ENCODE measurements at regions not wholly inside any gene's neighbourhood (a gene's known extent, or its start where the extent isn't known, plus 50 kb on each side); places are given as distances from the start of the nearest gene placed in this dataset.

GRCh38 chr6:155740781-155741399 is 285.3 kb upstream of the NOX3 start:
- no peak for TF ChIP-seq SMC3 (conservative IDR thresholded peaks at IDR 0.05; ENCODE audit: poor library complexity)
- no peak for TF ChIP-seq REST (IDR thresholded peaks at IDR 0.05; ENCODE audit: borderline replicate concordance)
- TF ChIP-seq TAF1 (IDR thresholded peaks at IDR 0.05; ENCODE audit: low read depth): no peak
- TF ChIP-seq EZH2 (IDR thresholded peaks at IDR 0.05; ENCODE audit: borderline replicate concordance, insufficient read depth, low read length, poor library complexity, severe bottlenecking): no peak
- no peak for TF ChIP-seq MXI1 (conservative IDR thresholded peaks at IDR 0.05; ENCODE audit: poor library complexity, severe bottlenecking)
- no peak for TF ChIP-seq CTCF (IDR thresholded peaks at IDR 0.05; ENCODE audit: poor library complexity, severe bottlenecking)
- no peak for TF ChIP-seq POLR2AphosphoS5 (IDR thresholded peaks at IDR 0.05)
- no peak for TF ChIP-seq RAD21 (conservative IDR thresholded peaks at IDR 0.05)
- TF ChIP-seq EP300 (conservative IDR thresholded peaks at IDR 0.05; ENCODE audit: poor library complexity, severe bottlenecking): no peak
- no peak overlapping the region for H3K9ac ChIP-seq (ENCODE audit: low read length)
- H3K4me3 ChIP-seq (ENCODE audit: low read length): no peak overlapping the region
- no peaks in the 10 kb centered on the region for H3K9me3 ChIP-seq (ENCODE audit: low read length)
- no peak overlapping the region for H3K4me2 ChIP-seq (ENCODE audit: low read length)
- H3K27me3 ChIP-seq (ENCODE audit: insufficient read depth, low read depth, low read length): no peaks in the 10 kb centered on the region
- no peak overlapping the region for H2AFZ ChIP-seq (ENCODE audit: low read depth, low read length)
- no peaks in the 10 kb centered on the region for H3K9me2 ChIP-seq (ENCODE audit: insufficient read depth, low read length)
- no peaks in the 10 kb centered on the region for H3K79me2 ChIP-seq (replicated peaks; ENCODE audit: insufficient read depth, low read length)
- no peaks in the 10 kb centered on the region for H3K36me3 ChIP-seq (ENCODE audit: insufficient read depth, low read length)
- no peak overlapping the region for H3K27ac ChIP-seq (ENCODE audit: low read length)
- no peaks in the 10 kb centered on the region for H4K20me1 ChIP-seq (ENCODE audit: insufficient read depth)
- no peaks in the 10 kb centered on the region for H3F3A ChIP-seq (ENCODE audit: insufficient read depth, low read length, poor library complexity, severe bottlenecking)

- Histone ChIP-seq H3K79me2 (replicated peaks; ENCODE audit: insufficient read depth, low read length) (no peaks in the 10 kb centered on the region), H3K9me3 (ENCODE audit: low read length) (no peaks in the 10 kb centered on the region), H3K9me2 (ENCODE audit: insufficient read depth, low read length) (no peaks in the 10 kb centered on the region), H3F3A (ENCODE audit: insufficient read depth, low read length, poor library complexity, severe bottlenecking) (no peaks in the 10 kb centered on the region), H3K27me3 (ENCODE audit: insufficient read depth, low read depth, low read length) (no peaks in the 10 kb centered on the region), H4K20me1 (ENCODE audit: insufficient read depth) (no peaks in the 10 kb centered on the region), H3K36me3 (ENCODE audit: insufficient read depth, low read length) (no peaks in the 10 kb centered on the region), H3K4me2 (ENCODE audit: low read length) (no peak overlapping the region), H2AFZ (ENCODE audit: low read depth, low read length) (no peak overlapping the region), H3K9ac (ENCODE audit: low read length) (no peak overlapping the region), H3K27ac (ENCODE audit: low read length) (no peak overlapping the region), H3K4me3 (ENCODE audit: low read length) (no peak overlapping the region)
- TF ChIP-seq SMC3 (conservative IDR thresholded peaks at IDR 0.05; ENCODE audit: poor library complexity) (no peak), CTCF (IDR thresholded peaks at IDR 0.05; ENCODE audit: poor library complexity, severe bottlenecking) (no peak), TAF1 (IDR thresholded peaks at IDR 0.05; ENCODE audit: low read depth) (no peak), EZH2 (IDR thresholded peaks at IDR 0.05; ENCODE audit: borderline replicate concordance, insufficient read depth, low read length, poor library complexity, severe bottlenecking) (no peak)
These were observed 283.0 kb upstream of the NOX3 start for GRCh38 chr6:155738602-155739105.

Data from neural cell (in vitro differentiated cells).